ENCODE measurements at regions not wholly inside any gene's neighbourhood (a gene's known extent, or its start where the extent isn't known, plus 50 kb on each side); places are given as distances from the start of the nearest gene placed in this dataset.

- no peak for TF ChIP-seq POLR2A (IDR thresholded peaks at IDR 0.05; ENCODE audit: control extremely low read depth in 1 of 2, low read depth in 2 of 2, low read length in 2 of 2)
- TF ChIP-seq CTCF (IDR thresholded peaks at IDR 0.05; ENCODE audit: control extremely low read depth in 1 of 3, insufficient read depth in 1 of 3, low read depth in 1 of 3, low read length in 3 of 3), result no peak
- TF ChIP-seq TEAD4 (IDR thresholded peaks at IDR 0.05; ENCODE audit: low read depth, low read length), result no peak
- TF ChIP-seq EZH2 (IDR thresholded peaks at IDR 0.05; ENCODE audit: low read depth, low read length, severe bottlenecking), result no peak
- no peak for TF ChIP-seq SIN3A (conservative IDR thresholded peaks at IDR 0.05 in 1 of 2, IDR thresholded peaks at IDR 0.05 in 1 of 2; ENCODE audit: low read depth in 1 of 2, low read length in 2 of 2)
- no peak for TF ChIP-seq MAX (IDR thresholded peaks at IDR 0.05)
- TF ChIP-seq POLR2AphosphoS5 (IDR thresholded peaks at IDR 0.05; ENCODE audit: low read depth, low read length), result no peak
Measured at GRCh38 chr2:120674246-120675170, 61.2 kb upstream of the GLI2 start.
